HFF-Myc (cell line): ENCODE measurements at regions not wholly inside any gene's neighbourhood (a gene's known extent, or its start where the extent isn't known, plus 50 kb on each side); places are given as distances from the start of the nearest gene placed in this dataset.

ENCODE experiments used
- DNase-seq: peaks from one replicate; pipeline ENCODE4 v3.0.0-alpha.2; 2011; ENCODE audit warnings: low read depth; ENCODE audit errors: extremely low read depth
- H3K4me3 ChIP-seq: replicated peaks from 2 replicates; pipeline ENCODE4 v1.5.1; 2011; ENCODE audit warnings: low read depth, mild to moderate bottlenecking, control low read depth, low read length
- CTCF ChIP-seq: IDR thresholded peaks from 2 replicates; pipeline ENCODE4 v1.5.1; 2012; ENCODE audit warnings: mild to moderate bottlenecking, low read depth, low read length, control low read depth; ENCODE audit errors: missing control alignments

GRCh38 chr11:128298271-128298670, 289.1 kb downstream of the ETS1 start:
- H3K4me3 ChIP-seq = no peak overlapping the region
- TF ChIP-seq CTCF = no peak
- no peak for DNase-seq

DNA sequence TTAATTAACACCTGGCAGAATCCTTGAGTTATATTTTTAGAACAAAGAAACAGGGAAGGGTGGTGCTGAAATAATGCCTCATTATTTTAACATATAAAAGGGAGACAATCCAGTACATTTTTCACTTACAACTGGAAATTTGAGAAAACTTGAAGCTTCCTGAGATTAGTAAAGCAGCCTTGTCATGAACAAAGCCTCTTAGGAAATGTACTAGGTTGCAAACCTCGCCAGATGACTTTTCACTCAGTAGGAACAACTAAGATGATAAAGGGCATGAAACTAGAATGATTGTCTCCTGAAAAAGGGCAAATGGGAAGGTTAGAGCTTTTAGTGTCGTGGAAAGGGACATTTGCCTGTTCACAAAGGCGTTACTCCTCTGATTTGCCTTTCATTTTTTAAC, 289.6 kb downstream of the ETS1 start:
- DNase-seq = no peak
- H3K4me3 ChIP-seq = no peak overlapping the region
- no peak for TF ChIP-seq CTCF

GRCh38 chr11:128297091-128297651, 290.2 kb downstream of the ETS1 start:
- no peak overlapping the region for H3K4me3 ChIP-seq
- TF ChIP-seq CTCF = no peak
- DNase-seq = no peak

DNA sequence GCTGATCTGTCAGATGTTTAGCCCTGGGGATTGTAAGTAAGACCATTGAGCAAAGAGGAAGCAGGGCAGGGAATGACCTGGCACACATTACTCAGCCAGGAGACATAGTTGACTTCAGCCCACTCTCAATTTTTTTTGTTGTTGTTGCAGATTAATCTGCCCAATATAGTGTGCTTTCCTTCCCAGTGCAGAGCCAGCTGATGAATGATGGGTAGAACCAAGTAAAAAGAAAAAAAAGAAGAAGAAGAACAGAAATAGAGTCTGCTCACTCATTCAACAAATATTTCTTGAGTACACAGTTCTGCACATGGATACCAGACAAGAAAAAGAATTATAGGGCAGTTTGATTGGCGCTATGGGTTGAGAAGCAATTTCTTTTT, 292.7 kb downstream of the ETS1 start:
- TF ChIP-seq CTCF = no peak
- no peak overlapping the region for H3K4me3 ChIP-seq
- no peak for DNase-seq

GRCh38 chr11:128294001-128294670, 293.2 kb downstream of the ETS1 start:
- no peak for TF ChIP-seq CTCF
- no peak for DNase-seq
- H3K4me3 ChIP-seq = no peak overlapping the region

DNA sequence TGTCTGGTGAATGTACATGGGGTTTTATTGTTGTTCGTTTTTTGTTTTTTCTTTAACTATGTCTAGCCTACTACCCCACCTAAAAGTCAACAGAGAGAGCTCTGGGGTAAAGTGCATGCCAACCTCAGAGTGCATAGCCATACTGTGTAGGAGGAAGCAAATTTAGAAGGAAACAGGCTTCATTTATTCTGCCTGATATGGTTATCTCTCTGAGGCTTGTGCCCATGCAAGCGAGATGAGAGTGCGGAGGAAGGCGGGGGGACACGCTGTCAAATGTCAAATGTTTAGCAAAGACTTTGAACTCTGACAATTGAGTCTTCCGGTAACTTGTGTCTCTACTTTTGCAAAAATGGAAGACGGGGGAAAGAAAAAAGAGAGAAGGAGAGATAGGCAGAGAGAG, 295.5 kb downstream of the ETS1 start:
- DNase-seq = no peak
- TF ChIP-seq CTCF = no peak
- H3K4me3 ChIP-seq = no peak overlapping the region

- TF ChIP-seq CTCF = no peak
These were observed 296.4 kb downstream of the ETS1 start for GRCh38 chr11:128291007-128291406.

More at GRCh38 chr11:128291007-128291406, 296.4 kb downstream of the ETS1 start:
- H3K4me3 ChIP-seq = no peak overlapping the region
- no peak for DNase-seq
